IMR-90 (cell line): ENCODE measurements at regions not wholly inside any gene's neighbourhood (a gene's known extent, or its start where the extent isn't known, plus 50 kb on each side); places are given as distances from the start of the nearest gene placed in this dataset.
A peak's percentile ranks its signal among the peaks of the same experiment; 100 is the strongest.

ENCODE experiments used
- ATAC-seq: fragments of 200-7000 bp; cut with Tn5 transposase; 2 replicates; pipeline ENCODE4 v1.9.1; 2020; ENCODE audit warnings: low read depth, mild to moderate bottlenecking, moderate library complexity
- BruUV-seq: library from RNA; stranded (reverse); fragments of 400-500 nt; replicated peaks from 2 replicates; lab custom pipeline; 2021; lab: Mats Ljungman, UMichigan
- CTCF ChIA-PET: fragments of 300-600 bp; formaldehyde crosslinking; extraction: SDS; loops from one replicate; lab custom pipeline; 2021; ENCODE audit warnings: antibody characterized with exemption; lab: Yijun Ruan, JAX
- POLR2A ChIA-PET: fragments of 300-600 bp; sonication (Branson Sonifier 250); formaldehyde crosslinking; loops from one replicate; lab custom pipeline; 2022; ENCODE audit warnings: antibody characterized with exemption; ENCODE audit not compliant: unreplicated experiment; lab: Charles Lee
- DNase-seq: peaks from one replicate; pipeline ENCODE4 v3.0.0; 2013
- H2AFZ ChIP-seq: replicated peaks from 2 replicates; pipeline ENCODE3; 2013; ENCODE audit warnings: low read length, mild to moderate bottlenecking; ENCODE audit not compliant: poor library complexity
- H2AK5ac ChIP-seq: 2 replicates; pipeline ENCODE4 v1.6.1; 2013; ENCODE audit warnings: low read depth, low read length, inconsistent platforms
- H2AK9ac ChIP-seq: replicated peaks from 2 replicates; pipeline ENCODE3; 2013; ENCODE audit warnings: mild to moderate bottlenecking, low read depth, low read length, moderate library complexity; ENCODE audit not compliant: poor library complexity
- H2BK120ac ChIP-seq: 2 replicates; pipeline ENCODE4 v1.6.1; 2013; ENCODE audit warnings: low read depth, low read length, inconsistent platforms
- H2BK15ac ChIP-seq: 3 replicates; pipeline ENCODE4 v1.6.1; 2013; ENCODE audit warnings: low read depth, low read length, inconsistent platforms
- H2BK20ac ChIP-seq: 2 replicates; pipeline ENCODE4 v1.6.1; 2013; ENCODE audit warnings: low read depth, mild to moderate bottlenecking, inconsistent platforms, low read length, moderate library complexity
- H2BK5ac ChIP-seq: 2 replicates; pipeline ENCODE4 v1.6.1; 2013; ENCODE audit warnings: mild to moderate bottlenecking, low read depth, low read length, inconsistent platforms; ENCODE audit not compliant: poor library complexity, severe bottlenecking
- H3K14ac ChIP-seq: replicated peaks from 2 replicates; pipeline ENCODE4 v1.6.1; 2013; ENCODE audit warnings: low read depth, low read length, inconsistent platforms
- H3K18ac ChIP-seq: 2 replicates; pipeline ENCODE4 v1.6.1; 2013; ENCODE audit warnings: low read depth, low read length, control low read depth
- H3K23ac ChIP-seq: 2 replicates; pipeline ENCODE4 v1.6.1; 2013; ENCODE audit warnings: low read depth, low read length, inconsistent platforms
- H3K27ac ChIP-seq: 2 replicates; pipeline ENCODE4 v1.5.1; 2013; ENCODE audit warnings: mild to moderate bottlenecking, control low read depth, low read length; ENCODE audit not compliant: insufficient read depth
- H3K27me3 ChIP-seq: 2 replicates; pipeline ENCODE4 v1.6.1; 2013; ENCODE audit warnings: low read length; ENCODE audit not compliant: control insufficient read depth, insufficient read depth
- H3K36me3 ChIP-seq: 2 replicates; pipeline ENCODE4 v1.6.1; 2013; ENCODE audit warnings: low read length, mixed read lengths; ENCODE audit not compliant: control insufficient read depth, insufficient read depth
- H3K4ac ChIP-seq: 2 replicates; pipeline ENCODE4 v1.6.1; 2013; ENCODE audit warnings: low read depth, low read length, inconsistent platforms
- H3K4me1 ChIP-seq: 2 replicates; pipeline ENCODE4 v1.6.1; 2013; ENCODE audit warnings: low read length, mixed read lengths; ENCODE audit not compliant: control insufficient read depth, insufficient read depth
- H3K4me2 ChIP-seq: 2 replicates; pipeline ENCODE4 v1.6.1; 2013; ENCODE audit warnings: low read depth, mild to moderate bottlenecking, control low read depth, low read length, moderate library complexity
- H3K4me3 ChIP-seq: 2 replicates; pipeline ENCODE4 v1.5.1; 2013; ENCODE audit warnings: low read depth, mild to moderate bottlenecking, control low read depth, low read length, moderate library complexity; ENCODE audit not compliant: insufficient read depth
- H3K56ac ChIP-seq: 2 replicates; pipeline ENCODE4 v1.6.1; 2013; ENCODE audit warnings: low read length, inconsistent platforms; ENCODE audit not compliant: insufficient read depth; ENCODE audit errors: extremely low read depth
- H3K79me1 ChIP-seq, 2 experiments: 2 replicates each; pipeline ENCODE4 v1.6.1; 2013; ENCODE audit warnings: low read length in 2 of 2, inconsistent platforms in 1 of 2, low read depth in 1 of 2
- H3K9ac ChIP-seq: 2 replicates; pipeline ENCODE4 v1.6.1; 2013; ENCODE audit warnings: low read depth, low read length, control low read depth
- H3K9me1 ChIP-seq: 2 replicates; pipeline ENCODE4 v1.6.1; 2013; ENCODE audit warnings: low read length, inconsistent platforms; ENCODE audit not compliant: insufficient read depth
- H3K9me3 ChIP-seq: 2 replicates; pipeline ENCODE4 v1.6.1; 2013; ENCODE audit warnings: low read length; ENCODE audit not compliant: control insufficient read depth, insufficient read depth
- H4K20me1 ChIP-seq: 2 replicates; pipeline ENCODE4 v1.6.1; 2013; ENCODE audit warnings: low read length, inconsistent platforms; ENCODE audit not compliant: insufficient read depth
- H4K5ac ChIP-seq: 2 replicates; pipeline ENCODE4 v1.6.1; 2013; ENCODE audit warnings: mild to moderate bottlenecking, low read depth, low read length, control low read depth
- H4K8ac ChIP-seq, 2 experiments: 2 replicates each; pipeline ENCODE4 v1.6.1; 2013; ENCODE audit warnings: low read depth in 2 of 2, low read length in 2 of 2, control low read depth in 1 of 2, inconsistent platforms in 1 of 2
- H4K91ac ChIP-seq: 2 replicates; pipeline ENCODE4 v1.6.1; 2013; ENCODE audit warnings: low read depth, low read length, inconsistent platforms; ENCODE audit not compliant: insufficient read depth
- CEBPB ChIP-seq: IDR thresholded peaks from 2 replicates; pipeline ENCODE4 v1.6.1; 2012; ENCODE audit warnings: low read depth, low read length, improper control_type of control experiment
- MAZ ChIP-seq: IDR thresholded peaks from 2 replicates; pipeline ENCODE4 v1.6.1; 2012; ENCODE audit warnings: low read depth, mild to moderate bottlenecking, low read length, improper control_type of control experiment, moderate library complexity, borderline replicate concordance
- SMC3 ChIP-seq: fragments of 150-350 bp; IDR thresholded peaks from 2 replicates; pipeline ENCODE4 v1.6.1; 2016; ENCODE audit warnings: low read depth, mild to moderate bottlenecking, antibody characterized with exemption, low read length, moderate library complexity
- WGBS, 2 experiments: methylation state at CpG; one replicate each; pipeline versions ENCODE4 v1.1.5 to v1.1.7; 2013; ENCODE audit warnings: missing lambda C conversion rate in 2 of 2; ENCODE audit not compliant: insufficient read length in 1 of 2; ENCODE audit errors: extremely low coverage in 2 of 2; 5-methylcytosine and 5-hydroxymethylcytosine counted together
- dilution Hi-C: fragments of 300-500 bp; cut with HindIII; formaldehyde crosslinking; loops from one replicate; pipeline ENCODE4 v1.14.3; 2018; ENCODE audit warnings: low sequenced_read_pairs; ENCODE audit not compliant: unreplicated experiment
- in situ Hi-C: fragments of 300-500 bp; cut with MboI; formaldehyde crosslinking; loops from 3 replicates; pipeline ENCODE4 v1.14.3; 2019; ENCODE audit warnings: low sequenced_read_pairs, inconsistent platforms, mixed read lengths
- intact Hi-C: fragments of 100-400 bp; cut with micrococcal nuclease; formaldehyde crosslinking; loops from 2 replicates; pipeline ENCODE4 v1.10.0; 2022

GRCh38 chr4:140249351-140249750 is 95.4 kb upstream of the MAML3 start:
- no peaks in the 10 kb centered on the region for H3K79me1 ChIP-seq
- H2BK15ac ChIP-seq = no peak overlapping the region
- H3K18ac ChIP-seq = no peak overlapping the region
- in situ Hi-C loops (no loop called here), dilution Hi-C loops (no loop called here), intact Hi-C loops (loop anchor here (1.0 kb wide), 1 partner anchor 95 kb away; the partner anchor contains the start of gene MAML3)
- H3K9me1 ChIP-seq = 0 out of 2 replicates have a peak, but pooled peaks cover 3% of the 10 kb centered on the region
- CTCF ChIA-PET = no interaction called here
- TF ChIP-seq CEBPB (no peak), MAZ (no peak), SMC3 (peak; percentile 15; the same call in 1 of the 2 replicates)
- H3K9me3 ChIP-seq = no peaks in the 10 kb centered on the region
- H3K27me3 ChIP-seq = no peaks in the 10 kb centered on the region
- no peak overlapping the region for H2BK120ac ChIP-seq
- DNase-seq = peak; percentile 57
- no peak overlapping the region for H2BK20ac ChIP-seq
- no peak overlapping the region for H4K91ac ChIP-seq
- no peak overlapping the region for H3K4me2 ChIP-seq
- no peak overlapping the region for H3K14ac ChIP-seq
- H2AK9ac ChIP-seq = no peak overlapping the region
- no TSS peak for BruUV-seq
- no peak for ATAC-seq
- WGBS, 2 experiments = no CpG with 5 or more reads among the region's 4 CpGs
- H3K27ac ChIP-seq = no peak overlapping the region
- H4K20me1 ChIP-seq = no peaks in the 10 kb centered on the region
- POLR2A ChIA-PET = no interaction called here
- no peak overlapping the region for H3K4me3 ChIP-seq
- H4K5ac ChIP-seq = no peak overlapping the region
- H3K36me3 ChIP-seq = no peaks in the 10 kb centered on the region
- H3K23ac ChIP-seq = no peak overlapping the region
- H3K56ac ChIP-seq = no peak overlapping the region
- H3K9ac ChIP-seq = no peak overlapping the region
- H2AK5ac ChIP-seq = no peak overlapping the region
- H2AFZ ChIP-seq = no peak overlapping the region
- H2BK5ac ChIP-seq = no peak overlapping the region
- no peak overlapping the region for H4K8ac ChIP-seq
- no peak overlapping the region for H3K4ac ChIP-seq
- peaks cover 7% of the 10 kb centered on the region for H3K4me1 ChIP-seq
